ENCODE measurements at regions not wholly inside any gene's neighbourhood (a gene's known extent, or its start where the extent isn't known, plus 50 kb on each side); places are given as distances from the start of the nearest gene placed in this dataset.

- H3K4me3 Mint-ChIP-seq: no peak overlapping the region
- H3K36me3 Mint-ChIP-seq (ENCODE audit: low read depth): no peaks in the 10 kb centered on the region
- peaks cover 73% of the 10 kb centered on the region for H3K27me3 Mint-ChIP-seq (ENCODE audit: low read depth)
- DNase-seq (ENCODE audit: low read depth, low spot score): no peak
- TF ChIP-seq CTCF (conservative IDR thresholded peaks at IDR 0.05): no peak
- H3K27ac Mint-ChIP-seq (ENCODE audit: unreplicated experiment): no peak overlapping the region
- H3K4me1 Mint-ChIP-seq: no peaks in the 10 kb centered on the region
- no peaks in the 10 kb centered on the region for H3K9me3 Mint-ChIP-seq
Observed at GRCh38 chr22:22703203-22703570, 58.8 kb downstream of the GGTLC2 start.

- H3K36me3 Mint-ChIP-seq (ENCODE audit: low read depth): no peaks in the 10 kb centered on the region
- no peaks in the 10 kb centered on the region for H3K4me1 Mint-ChIP-seq
- H3K27me3 Mint-ChIP-seq (ENCODE audit: low read depth): peaks cover 74% of the 10 kb centered on the region
- no peak overlapping the region for H3K4me3 Mint-ChIP-seq
- TF ChIP-seq CTCF (conservative IDR thresholded peaks at IDR 0.05): no peak
- no peak for DNase-seq (ENCODE audit: low read depth, low spot score)
- no peak overlapping the region for H3K27ac Mint-ChIP-seq (ENCODE audit: unreplicated experiment)
- H3K9me3 Mint-ChIP-seq: no peaks in the 10 kb centered on the region
Observed at GRCh38 chr22:22703715-22704114, 59.3 kb downstream of the GGTLC2 start.

GRCh38 chr22:22704156-22704946, 59.9 kb downstream of the GGTLC2 start:
- H3K27me3 Mint-ChIP-seq (ENCODE audit: low read depth): peaks cover 78% of the 10 kb centered on the region
- H3K4me3 Mint-ChIP-seq: no peak overlapping the region
- DNase-seq (ENCODE audit: low read depth, low spot score): no peak
- H3K36me3 Mint-ChIP-seq (ENCODE audit: low read depth): no peaks in the 10 kb centered on the region
- TF ChIP-seq CTCF (conservative IDR thresholded peaks at IDR 0.05): no peak
- no peaks in the 10 kb centered on the region for H3K9me3 Mint-ChIP-seq
- H3K27ac Mint-ChIP-seq (ENCODE audit: unreplicated experiment): no peak overlapping the region
- H3K4me1 Mint-ChIP-seq: no peaks in the 10 kb centered on the region

- no peaks in the 10 kb centered on the region for H3K9me3 Mint-ChIP-seq
- TF ChIP-seq CTCF (conservative IDR thresholded peaks at IDR 0.05): no peak
- H3K27ac Mint-ChIP-seq (ENCODE audit: unreplicated experiment): no peak overlapping the region
- H3K36me3 Mint-ChIP-seq (ENCODE audit: low read depth): no peaks in the 10 kb centered on the region
- DNase-seq (ENCODE audit: low read depth, low spot score): no peak
- H3K4me1 Mint-ChIP-seq: no peaks in the 10 kb centered on the region
- H3K27me3 Mint-ChIP-seq (ENCODE audit: low read depth): peaks cover 78% of the 10 kb centered on the region
- H3K4me3 Mint-ChIP-seq: no peak overlapping the region
Observed at GRCh38 chr22:22705328-22706100, 61.1 kb downstream of the GGTLC2 start.

- Mint-ChIP-seq H3K27ac (ENCODE audit: unreplicated experiment) (no peak overlapping the region), H3K9me3 (no peaks in the 10 kb centered on the region), H3K4me1 (no peaks in the 10 kb centered on the region), H3K36me3 (ENCODE audit: low read depth) (no peaks in the 10 kb centered on the region), H3K4me3 (no peak overlapping the region), H3K27me3 (ENCODE audit: low read depth) (peaks cover 79% of the 10 kb centered on the region)
- TF ChIP-seq CTCF (conservative IDR thresholded peaks at IDR 0.05): no peak
- no peak for DNase-seq (ENCODE audit: low read depth, low spot score)
Observed at GRCh38 chr22:22706253-22706915, 62.0 kb downstream of the GGTLC2 start.

All from neural crest cell (in vitro differentiated cells).